ENCODE measurements at regions not wholly inside any gene's neighbourhood (a gene's known extent, or its start where the extent isn't known, plus 50 kb on each side); places are given as distances from the start of the nearest gene placed in this dataset.

- Histone ChIP-seq H3K79me2 (ENCODE audit: control insufficient read depth, insufficient read depth, low read length) (no peaks in the 10 kb centered on the region), H3K9me3 (ENCODE audit: control insufficient read depth, insufficient read depth, low read depth, low read length) (no peaks in the 10 kb centered on the region), H3K4me3 (replicated peaks in 1 of 4; ENCODE audit: control extremely low read depth in 1 of 4, insufficient read depth in 1 of 4, low read depth in 3 of 4, low read length in 4 of 4) (no peak overlapping the region), H3K36me3 (ENCODE audit: control insufficient read depth, insufficient read depth, low read length) (no peaks in the 10 kb centered on the region), H4K20me1 (ENCODE audit: control insufficient read depth, extremely low read depth, insufficient read depth, low read length) (no peaks in the 10 kb centered on the region), H3K4me1 (ENCODE audit: control insufficient read depth, extremely low read depth, insufficient read depth, low read length) (no peaks in the 10 kb centered on the region), H3K27ac (ENCODE audit: insufficient read depth, low read length) (no peak overlapping the region), H3K4me2 (ENCODE audit: extremely low read depth, insufficient read depth, low read length) (no peak overlapping the region), H3K9ac (ENCODE audit: insufficient read depth, low read length) (no peak overlapping the region), H2AFZ (ENCODE audit: low read length) (no peak overlapping the region), H3K27me3 (ENCODE audit: control insufficient read depth, insufficient read depth, low read length) (no peaks in the 10 kb centered on the region)
- DNase-seq (ENCODE audit: low read depth in 2 of 2), result no peak
- no peak for TF ChIP-seq EZH2 (IDR thresholded peaks at IDR 0.05; ENCODE audit: low read length, missing control alignments)
- no peak for TF ChIP-seq CTCF (conservative IDR thresholded peaks at IDR 0.05 in 1 of 2, IDR thresholded peaks at IDR 0.05 in 1 of 2; ENCODE audit: low read depth in 1 of 2, low read length in 2 of 2)
Observed at GRCh38 chr10:29766753-29767152, 132.0 kb upstream of the SVIL start.

GRCh38 chr10:29765330-29765729 lies 130.6 kb upstream of the SVIL start:
- Histone ChIP-seq H3K79me2 (ENCODE audit: control insufficient read depth, insufficient read depth, low read length) (no peaks in the 10 kb centered on the region), H3K9ac (ENCODE audit: insufficient read depth, low read length) (no peak overlapping the region), H3K9me3 (ENCODE audit: control insufficient read depth, insufficient read depth, low read depth, low read length) (no peaks in the 10 kb centered on the region), H3K4me3 (replicated peaks in 1 of 4; ENCODE audit: control extremely low read depth in 1 of 4, insufficient read depth in 1 of 4, low read depth in 3 of 4, low read length in 4 of 4) (no peak overlapping the region), H3K4me1 (ENCODE audit: control insufficient read depth, extremely low read depth, insufficient read depth, low read length) (no peaks in the 10 kb centered on the region), H2AFZ (ENCODE audit: low read length) (no peak overlapping the region), H4K20me1 (ENCODE audit: control insufficient read depth, extremely low read depth, insufficient read depth, low read length) (no peaks in the 10 kb centered on the region), H3K4me2 (ENCODE audit: extremely low read depth, insufficient read depth, low read length) (no peak overlapping the region), H3K27ac (ENCODE audit: insufficient read depth, low read length) (no peak overlapping the region), H3K36me3 (ENCODE audit: control insufficient read depth, insufficient read depth, low read length) (no peaks in the 10 kb centered on the region), H3K27me3 (ENCODE audit: control insufficient read depth, insufficient read depth, low read length) (no peaks in the 10 kb centered on the region)
- DNase-seq (ENCODE audit: low read depth in 2 of 2), result no peak
- TF ChIP-seq CTCF (conservative IDR thresholded peaks at IDR 0.05 in 1 of 2, IDR thresholded peaks at IDR 0.05 in 1 of 2; ENCODE audit: low read depth in 1 of 2, low read length in 2 of 2) (no peak), EZH2 (IDR thresholded peaks at IDR 0.05; ENCODE audit: low read length, missing control alignments) (no peak)

GRCh38 chr10:29763396-29763795 lies 128.6 kb upstream of the SVIL start:
- Histone ChIP-seq H2AFZ (ENCODE audit: low read length) (no peak overlapping the region), H3K79me2 (ENCODE audit: control insufficient read depth, insufficient read depth, low read length) (no peaks in the 10 kb centered on the region), H3K27ac (ENCODE audit: insufficient read depth, low read length) (no peak overlapping the region), H3K27me3 (ENCODE audit: control insufficient read depth, insufficient read depth, low read length) (no peaks in the 10 kb centered on the region), H3K4me1 (ENCODE audit: control insufficient read depth, extremely low read depth, insufficient read depth, low read length) (no peaks in the 10 kb centered on the region), H3K9ac (ENCODE audit: insufficient read depth, low read length) (no peak overlapping the region), H3K4me3 (replicated peaks in 1 of 4; ENCODE audit: control extremely low read depth in 1 of 4, insufficient read depth in 1 of 4, low read depth in 3 of 4, low read length in 4 of 4) (no peak overlapping the region), H3K36me3 (ENCODE audit: control insufficient read depth, insufficient read depth, low read length) (no peaks in the 10 kb centered on the region), H3K4me2 (ENCODE audit: extremely low read depth, insufficient read depth, low read length) (no peak overlapping the region), H4K20me1 (ENCODE audit: control insufficient read depth, extremely low read depth, insufficient read depth, low read length) (no peaks in the 10 kb centered on the region), H3K9me3 (ENCODE audit: control insufficient read depth, insufficient read depth, low read depth, low read length) (no peaks in the 10 kb centered on the region)
- DNase-seq (ENCODE audit: low read depth in 2 of 2), result no peak
- no peak for TF ChIP-seq EZH2 (IDR thresholded peaks at IDR 0.05; ENCODE audit: low read length, missing control alignments)
- no peak for TF ChIP-seq CTCF (conservative IDR thresholded peaks at IDR 0.05 in 1 of 2, IDR thresholded peaks at IDR 0.05 in 1 of 2; ENCODE audit: low read depth in 1 of 2, low read length in 2 of 2)

All from fibroblast of lung (primary cell).